ENCODE measurements at regions not wholly inside any gene's neighbourhood (a gene's known extent, or its start where the extent isn't known, plus 50 kb on each side); places are given as distances from the start of the nearest gene placed in this dataset.
"Not testable (repeated sequence)": the region's sequence is repeated elsewhere in the genome, so short reads cannot be mapped to it uniquely, and the experiment has no call there.

DNA sequence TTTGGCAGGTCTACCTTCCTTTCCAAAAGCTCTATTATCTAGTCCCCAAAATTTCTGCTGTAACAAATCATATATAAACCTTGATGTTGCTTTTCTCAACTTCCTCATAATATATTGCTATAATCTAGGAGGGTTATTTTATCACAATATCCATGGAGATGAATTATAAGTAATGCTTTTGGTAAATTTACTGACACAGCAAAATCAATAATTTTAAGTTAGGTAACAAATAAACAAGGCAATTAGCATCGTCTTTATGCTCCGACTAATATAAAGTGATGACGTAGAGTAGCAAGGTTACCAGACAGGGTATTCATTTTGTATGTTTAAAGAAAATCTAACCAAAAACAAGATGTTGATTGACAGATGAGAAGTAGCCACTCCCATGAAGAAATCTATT, 132.3 kb upstream of the ST8SIA4 start:
- no peak overlapping the region for H3K27ac Mint-ChIP-seq
- H3K27me3 Mint-ChIP-seq: peaks cover 4% of the 10 kb centered on the region
- H3K4me1 Mint-ChIP-seq: no peaks in the 10 kb centered on the region
- no peak overlapping the region for H3K4me3 Mint-ChIP-seq
- ATAC-seq: no peak
- no peaks in the 10 kb centered on the region for H3K36me3 Mint-ChIP-seq
- DNase-seq: no peak
- H3K9me3 Mint-ChIP-seq (ENCODE audit: low read depth): peaks cover 2% of the 10 kb centered on the region
- CTCF ChIA-PET: no interaction called here

DNA sequence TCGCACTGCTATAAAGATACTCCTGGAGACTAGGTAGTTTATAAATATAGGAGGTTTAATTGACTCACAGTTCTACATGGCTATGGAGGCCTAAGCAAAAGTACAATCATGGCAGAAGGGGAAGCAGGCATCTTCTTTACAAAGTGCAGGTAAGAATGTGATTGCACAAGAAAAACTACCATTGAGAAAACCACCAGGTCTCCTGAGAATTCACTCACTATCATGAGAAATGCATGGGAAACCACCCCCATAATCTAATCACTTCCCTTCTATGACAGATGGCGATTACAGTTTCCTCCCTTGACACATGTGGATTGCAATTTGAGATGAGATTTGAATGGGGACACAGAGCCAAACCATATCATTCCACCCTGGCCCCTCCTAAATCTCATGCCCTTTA, 121.2 kb upstream of the ST8SIA4 start:
- H3K27ac Mint-ChIP-seq: no peak overlapping the region
- peaks cover 1% of the 10 kb centered on the region for H3K9me3 Mint-ChIP-seq (ENCODE audit: low read depth)
- H3K36me3 Mint-ChIP-seq: no peaks in the 10 kb centered on the region
- ATAC-seq (no peak), DNase-seq (no peak)
- no peaks in the 10 kb centered on the region for H3K4me1 Mint-ChIP-seq
- H3K27me3 Mint-ChIP-seq: no peaks in the 10 kb centered on the region
- CTCF ChIA-PET: no interaction called here
- no peak overlapping the region for H3K4me3 Mint-ChIP-seq

DNA sequence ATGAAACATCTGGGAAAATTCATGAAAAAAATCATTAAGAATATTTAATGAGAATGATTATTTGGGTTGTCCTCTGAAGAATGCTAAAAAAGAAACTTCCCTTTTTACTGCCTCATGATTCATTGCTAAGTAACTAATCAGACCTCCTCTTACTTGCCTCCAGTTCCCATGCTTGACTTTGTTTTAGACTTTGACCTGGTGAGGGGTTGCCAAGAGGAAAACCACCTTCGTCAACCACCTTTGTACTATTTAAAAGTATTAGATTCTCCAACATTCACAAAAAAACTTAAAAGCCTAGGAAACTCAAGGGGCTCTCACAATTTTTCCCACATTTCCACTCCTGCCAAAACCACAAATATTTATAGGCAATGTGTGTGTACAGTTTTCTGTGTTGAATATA, 115.2 kb upstream of the ST8SIA4 start:
- CTCF ChIA-PET: no interaction called here
- no peak for ATAC-seq
- H3K4me3 Mint-ChIP-seq: no peak overlapping the region
- H3K4me1 Mint-ChIP-seq: no peaks in the 10 kb centered on the region
- no peak overlapping the region for H3K27ac Mint-ChIP-seq
- DNase-seq: no peak
- no peaks in the 10 kb centered on the region for H3K27me3 Mint-ChIP-seq
- no peaks in the 10 kb centered on the region for H3K9me3 Mint-ChIP-seq (ENCODE audit: low read depth)
- H3K36me3 Mint-ChIP-seq: no peaks in the 10 kb centered on the region

DNA sequence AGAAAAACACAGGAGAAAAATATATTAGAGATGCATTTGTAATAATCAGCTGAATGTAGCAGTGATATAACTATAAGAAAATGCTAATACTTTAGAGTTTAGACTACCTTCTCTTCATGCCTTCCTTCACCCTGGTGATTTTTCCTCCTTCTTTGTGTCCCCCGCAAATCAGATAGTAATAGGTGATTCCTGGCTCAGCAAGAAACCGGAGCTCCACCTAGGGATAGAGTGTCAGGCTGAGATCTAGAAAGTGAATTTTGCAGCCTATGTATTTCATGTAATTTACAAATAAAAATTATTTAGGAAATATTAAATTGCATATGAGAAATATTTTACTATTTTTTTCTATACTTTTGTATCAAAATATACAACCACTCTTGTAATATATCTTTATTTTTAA, 109.8 kb upstream of the ST8SIA4 start:
- CTCF ChIA-PET: no interaction called here
- no peak for ATAC-seq
- H3K36me3 Mint-ChIP-seq: no peaks in the 10 kb centered on the region
- no peak for DNase-seq
- no peaks in the 10 kb centered on the region for H3K4me1 Mint-ChIP-seq
- H3K27me3 Mint-ChIP-seq: no peaks in the 10 kb centered on the region
- no peak overlapping the region for H3K27ac Mint-ChIP-seq
- H3K9me3 Mint-ChIP-seq (ENCODE audit: low read depth): no peaks in the 10 kb centered on the region
- H3K4me3 Mint-ChIP-seq: no peak overlapping the region

DNA sequence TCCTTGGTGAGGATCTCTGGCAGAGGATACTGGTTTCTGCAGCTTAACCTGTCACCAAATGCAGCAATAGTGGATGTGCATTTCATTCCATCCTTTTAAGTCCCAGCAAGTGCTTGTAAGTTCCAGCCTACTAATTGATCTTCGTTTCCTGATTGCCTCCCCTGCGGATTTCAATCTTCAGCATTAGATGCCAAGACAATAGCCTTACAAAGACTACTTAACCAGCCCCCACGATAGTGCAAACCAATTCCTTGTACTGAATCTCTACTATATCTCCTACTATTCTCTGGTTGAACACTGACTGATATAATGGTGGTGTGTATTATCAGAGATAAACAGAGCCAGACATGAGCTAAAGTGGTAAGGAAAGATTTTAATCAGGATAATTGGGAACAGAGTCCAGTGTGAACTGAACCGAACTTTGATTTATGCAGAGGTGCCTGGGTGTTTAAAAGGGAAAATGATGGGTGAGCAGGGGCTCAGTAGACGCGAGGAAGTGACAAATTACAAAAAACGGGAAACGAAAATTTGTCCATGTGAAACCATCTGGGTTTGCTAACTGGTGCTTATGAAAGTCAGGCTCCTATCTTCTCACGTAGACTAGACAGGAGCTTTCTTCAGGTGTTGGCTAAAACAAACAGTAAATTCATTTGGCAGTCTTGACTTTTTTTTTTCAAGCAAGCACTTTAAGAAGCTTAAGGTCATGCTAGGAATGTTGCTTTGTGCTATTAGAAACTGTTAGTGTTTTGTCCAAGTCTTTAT, 106.9 kb upstream of the ST8SIA4 start:
- no peak overlapping the region for H3K27ac Mint-ChIP-seq
- ATAC-seq (no peak), DNase-seq (no peak)
- H3K36me3 Mint-ChIP-seq: no peaks in the 10 kb centered on the region
- no peaks in the 10 kb centered on the region for H3K4me1 Mint-ChIP-seq
- H3K27me3 Mint-ChIP-seq: no peaks in the 10 kb centered on the region
- H3K9me3 Mint-ChIP-seq (ENCODE audit: low read depth): no peaks in the 10 kb centered on the region
- CTCF ChIA-PET: no interaction called here
- no peak overlapping the region for H3K4me3 Mint-ChIP-seq

DNA sequence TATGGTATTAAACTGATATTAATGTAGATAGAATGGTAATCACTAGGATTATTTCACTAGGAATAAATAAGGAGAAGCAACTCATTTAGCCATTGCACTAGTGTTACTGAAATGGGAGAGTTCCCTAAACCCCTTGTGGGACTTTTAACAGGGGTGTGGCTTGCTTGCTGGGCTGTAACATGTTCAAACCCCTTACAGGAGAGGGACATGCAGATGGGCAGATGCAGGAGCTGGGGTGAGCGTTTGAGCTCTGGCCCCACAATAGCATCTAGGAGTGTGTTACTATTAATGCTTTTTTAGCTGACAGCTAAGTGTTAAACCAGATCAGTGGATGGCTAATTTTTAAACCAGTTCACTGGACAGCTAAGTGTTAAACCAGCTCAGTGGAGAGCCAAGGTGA, 89.3 kb upstream of the ST8SIA4 start:
- CTCF ChIA-PET: no interaction called here
- Mint-ChIP-seq H3K27ac (no peak overlapping the region), H3K4me1 (no peaks in the 10 kb centered on the region), H3K9me3 (ENCODE audit: low read depth) (peaks cover 2% of the 10 kb centered on the region), H3K36me3 (no peaks in the 10 kb centered on the region), H3K27me3 (no peaks in the 10 kb centered on the region), H3K4me3 (no peak overlapping the region)
- ATAC-seq (no peak), DNase-seq (no peak)

DNA sequence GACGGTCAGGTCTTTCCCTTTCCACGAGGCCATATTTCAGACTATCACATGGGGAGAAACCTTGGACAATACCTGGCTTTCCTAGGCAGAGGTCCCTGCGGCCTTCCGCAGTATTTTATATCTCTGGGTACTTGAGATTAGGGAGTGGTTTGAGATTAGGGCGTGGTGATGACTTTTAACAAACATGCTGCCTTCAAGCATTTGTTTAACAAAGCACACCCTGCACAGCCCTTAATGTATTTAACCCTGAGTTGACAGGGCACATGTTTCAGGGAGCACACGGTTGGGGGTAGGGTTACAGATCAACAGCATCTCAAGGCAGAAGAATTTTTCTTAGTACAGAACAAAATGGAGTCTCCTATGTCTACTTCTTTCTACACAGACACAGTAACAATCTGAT, 80.5 kb upstream of the ST8SIA4 start:
- H3K4me3 Mint-ChIP-seq; H3K4me1 Mint-ChIP-seq; ATAC-seq; DNase-seq; H3K27me3 Mint-ChIP-seq; H3K9me3 Mint-ChIP-seq (ENCODE audit: low read depth); CTCF ChIA-PET; H3K36me3 Mint-ChIP-seq; H3K27ac Mint-ChIP-seq: not testable (repeated sequence)

DNA sequence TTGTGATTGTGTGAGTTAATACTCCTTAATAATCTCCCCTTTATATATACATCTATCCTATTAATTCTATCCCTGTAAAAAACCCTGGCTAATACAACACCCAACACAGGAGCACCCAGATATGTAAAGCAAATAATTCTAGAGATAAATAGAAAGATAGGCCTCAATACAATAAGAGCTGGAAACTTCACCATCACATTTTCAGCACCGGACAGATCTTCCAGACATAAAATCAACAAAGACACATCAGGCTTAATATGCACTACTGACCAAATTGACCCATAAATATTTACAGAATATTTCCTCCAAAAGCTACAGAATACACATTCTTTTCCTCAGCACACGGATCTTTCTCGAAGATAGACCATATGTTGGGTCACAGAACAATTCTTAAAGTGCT, 71.0 kb upstream of the ST8SIA4 start:
- no peaks in the 10 kb centered on the region for H3K9me3 Mint-ChIP-seq (ENCODE audit: low read depth)
- H3K27me3 Mint-ChIP-seq: peaks cover 6% of the 10 kb centered on the region
- CTCF ChIA-PET: no interaction called here
- H3K27ac Mint-ChIP-seq: no peak overlapping the region
- H3K36me3 Mint-ChIP-seq: no peaks in the 10 kb centered on the region
- DNase-seq (no peak), ATAC-seq (no peak)
- no peaks in the 10 kb centered on the region for H3K4me1 Mint-ChIP-seq
- no peak overlapping the region for H3K4me3 Mint-ChIP-seq

DNA sequence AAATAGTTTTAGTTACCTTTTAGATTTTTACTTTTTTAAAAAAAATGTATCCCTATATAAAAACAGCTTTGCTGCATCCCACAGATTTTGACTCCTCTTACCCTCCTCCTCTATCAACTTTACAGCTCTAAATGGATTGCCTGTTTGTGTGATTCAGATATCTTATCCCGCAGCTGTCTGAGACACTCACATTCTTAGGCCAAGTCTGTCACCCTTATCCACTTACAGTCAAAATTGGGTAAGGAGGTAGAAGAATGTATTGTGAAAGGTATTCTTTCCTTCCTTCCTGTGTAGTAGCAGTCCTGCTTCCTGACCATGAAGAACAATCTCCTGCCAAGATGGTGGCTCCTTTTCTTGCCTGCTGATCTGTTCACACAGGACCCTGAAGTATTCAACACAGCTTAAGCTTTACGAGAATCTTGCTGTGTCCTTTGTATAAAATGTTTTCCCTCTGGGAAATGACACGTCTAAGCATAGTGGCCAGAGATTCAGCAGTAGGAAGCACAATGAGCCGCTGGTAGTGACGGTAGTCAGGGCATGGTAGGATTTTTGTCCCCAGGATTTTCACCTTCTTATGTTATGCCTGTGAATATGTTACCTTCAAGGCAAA, 67.7 kb upstream of the ST8SIA4 start:
- DNase-seq (no peak), ATAC-seq (no peak)
- CTCF ChIA-PET: no interaction called here
- Mint-ChIP-seq H3K27me3 (peaks cover 7% of the 10 kb centered on the region), H3K9me3 (ENCODE audit: low read depth) (no peaks in the 10 kb centered on the region), H3K27ac (no peak overlapping the region), H3K36me3 (no peaks in the 10 kb centered on the region), H3K4me3 (no peak overlapping the region), H3K4me1 (no peaks in the 10 kb centered on the region)

DNA sequence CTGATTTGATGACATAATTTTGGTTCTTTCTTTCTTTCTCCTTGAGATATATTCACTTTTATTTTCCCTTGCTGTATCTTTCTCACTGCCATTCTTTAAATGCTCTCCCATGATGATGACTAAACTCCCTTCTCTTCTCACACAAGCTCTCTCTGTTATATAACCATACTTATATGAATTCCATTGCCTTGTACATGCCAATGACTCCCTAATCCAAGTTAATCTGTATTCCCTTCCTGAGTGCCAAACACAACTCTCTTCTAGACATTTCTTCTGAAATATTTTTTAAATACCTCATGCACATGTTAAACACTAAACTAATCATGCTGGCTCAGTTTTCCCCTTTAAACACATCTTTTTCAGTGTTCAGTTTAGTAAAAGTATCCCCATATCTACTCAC, 62.2 kb upstream of the ST8SIA4 start:
- H3K4me1 Mint-ChIP-seq: no peaks in the 10 kb centered on the region
- DNase-seq: no peak
- ATAC-seq: no peak
- no peaks in the 10 kb centered on the region for H3K36me3 Mint-ChIP-seq
- H3K27ac Mint-ChIP-seq: no peak overlapping the region
- no peak overlapping the region for H3K4me3 Mint-ChIP-seq
- no peaks in the 10 kb centered on the region for H3K9me3 Mint-ChIP-seq (ENCODE audit: low read depth)
- H3K27me3 Mint-ChIP-seq: peaks cover 2% of the 10 kb centered on the region
- CTCF ChIA-PET: no interaction called here
